NCI-H1105 treated with DMSO at 0.1 percent for 48 hours (cell line): ENCODE measurements at regions not wholly inside any gene's neighbourhood (a gene's known extent, or its start where the extent isn't known, plus 50 kb on each side); places are given as distances from the start of the nearest gene placed in this dataset.
"Not testable (repeated sequence)": the region's sequence is repeated elsewhere in the genome, so short reads cannot be mapped to it uniquely, and the experiment has no call there.

ENCODE experiments used
- DNase-seq: peaks from one replicate; lab custom pipeline; 2025; lab: John Stamatoyannopoulos, UW

DNA sequence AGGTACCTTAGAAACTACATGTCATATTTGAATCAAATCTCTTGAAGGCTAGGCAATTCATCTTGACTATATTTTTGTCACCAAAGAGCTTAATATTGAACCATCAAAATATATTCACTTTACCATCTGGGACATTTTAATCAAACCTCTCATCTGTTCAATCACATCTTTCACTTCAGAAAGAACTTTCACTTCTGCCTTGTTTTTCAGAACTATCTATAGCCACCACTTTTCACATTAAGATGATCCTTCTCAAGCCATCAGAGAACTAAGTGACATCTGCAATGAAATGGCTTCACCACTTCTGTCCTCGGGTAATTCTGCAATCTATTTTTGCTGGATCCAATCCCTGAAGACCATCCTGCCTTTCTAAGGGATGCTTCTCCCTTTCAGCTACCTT, 57.8 kb downstream of the OR2B2 start:
- no peak for DNase-seq

DNA sequence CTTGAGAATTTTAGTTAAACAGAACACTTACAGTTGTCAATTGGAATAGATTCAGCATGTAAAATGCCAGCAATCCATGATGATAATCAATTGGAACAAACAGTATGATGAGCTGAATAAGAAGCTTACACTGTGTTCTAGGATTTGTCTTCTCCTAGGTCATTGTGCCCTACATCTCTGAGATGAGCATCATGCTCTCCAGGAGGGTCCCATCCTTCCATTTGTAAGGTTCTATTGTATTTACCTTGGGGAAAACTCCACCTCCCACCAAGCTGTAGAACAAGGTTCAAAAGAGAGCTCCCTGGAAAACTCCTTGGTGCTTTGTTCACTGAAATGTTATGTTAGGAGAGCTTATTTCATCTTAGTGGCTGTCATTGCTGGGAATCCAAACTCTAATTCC, 60.8 kb downstream of the OR2B2 start:
- no peak for DNase-seq

- DNase-seq = not testable (repeated sequence)
These were observed 63.2 kb downstream of the OR2B2 start for GRCh38 chr6:27849001-27849400.

GRCh38 chr6:27847706-27848105, 64.5 kb downstream of the OR2B2 start:
- no peak for DNase-seq

DNA sequence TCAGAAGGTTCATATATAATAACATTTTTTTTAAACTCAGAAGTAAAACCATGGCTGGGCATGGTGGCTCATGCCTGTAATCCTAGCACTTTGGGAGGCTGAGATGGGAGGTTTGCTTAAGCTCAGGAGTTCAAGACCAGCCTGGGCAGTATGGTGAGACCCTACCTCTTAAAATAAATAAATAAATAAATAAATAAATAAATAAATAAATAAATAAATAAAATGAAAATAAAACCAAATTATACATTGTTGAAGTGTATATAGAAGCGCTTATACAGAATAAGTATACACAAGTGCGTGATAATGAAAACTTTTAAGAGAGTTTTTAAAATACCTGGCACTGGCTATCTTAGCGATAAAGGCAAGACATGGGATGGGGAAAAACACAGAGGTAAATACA, 71.6 kb downstream of the OR2B2 start:
- no peak for DNase-seq

- DNase-seq = peak; percentile 57
These were observed 72.3 kb downstream of the OR2B2 start for GRCh38 chr6:27839626-27840475.

DNA sequence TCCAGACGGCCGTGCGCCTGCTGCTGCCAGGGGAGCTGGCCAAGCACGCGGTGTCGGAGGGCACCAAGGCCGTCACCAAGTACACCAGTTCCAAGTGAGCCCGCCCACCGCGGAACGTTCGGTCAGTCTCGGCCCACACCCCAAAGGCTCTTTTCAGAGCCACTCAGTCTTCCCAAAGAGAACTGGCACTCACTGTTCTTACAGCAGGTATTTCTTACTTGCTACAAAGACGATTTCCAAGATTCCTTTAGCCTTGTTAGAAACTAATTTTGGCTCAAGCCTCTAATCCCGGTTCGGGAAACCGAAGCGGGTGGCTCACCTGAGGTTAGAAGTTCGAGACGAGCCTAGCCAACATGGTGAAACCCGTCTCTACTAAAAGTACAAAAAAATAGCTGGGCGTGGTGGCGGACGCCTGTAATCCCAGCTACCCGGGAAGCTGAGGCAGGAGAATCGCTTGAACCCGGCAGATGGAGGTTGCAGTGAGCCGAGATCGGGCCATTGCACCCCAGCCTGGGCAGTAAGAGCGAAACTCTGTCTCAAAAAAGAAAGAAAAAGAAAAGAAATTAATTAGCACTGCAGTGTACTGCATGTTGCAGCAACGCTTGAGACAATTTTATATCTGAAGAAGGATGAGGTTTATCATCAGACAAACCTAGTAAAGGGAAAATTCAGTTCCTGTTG, 73.1 kb downstream of the OR2B2 start:
- DNase-seq = peak; percentile 31

DNA sequence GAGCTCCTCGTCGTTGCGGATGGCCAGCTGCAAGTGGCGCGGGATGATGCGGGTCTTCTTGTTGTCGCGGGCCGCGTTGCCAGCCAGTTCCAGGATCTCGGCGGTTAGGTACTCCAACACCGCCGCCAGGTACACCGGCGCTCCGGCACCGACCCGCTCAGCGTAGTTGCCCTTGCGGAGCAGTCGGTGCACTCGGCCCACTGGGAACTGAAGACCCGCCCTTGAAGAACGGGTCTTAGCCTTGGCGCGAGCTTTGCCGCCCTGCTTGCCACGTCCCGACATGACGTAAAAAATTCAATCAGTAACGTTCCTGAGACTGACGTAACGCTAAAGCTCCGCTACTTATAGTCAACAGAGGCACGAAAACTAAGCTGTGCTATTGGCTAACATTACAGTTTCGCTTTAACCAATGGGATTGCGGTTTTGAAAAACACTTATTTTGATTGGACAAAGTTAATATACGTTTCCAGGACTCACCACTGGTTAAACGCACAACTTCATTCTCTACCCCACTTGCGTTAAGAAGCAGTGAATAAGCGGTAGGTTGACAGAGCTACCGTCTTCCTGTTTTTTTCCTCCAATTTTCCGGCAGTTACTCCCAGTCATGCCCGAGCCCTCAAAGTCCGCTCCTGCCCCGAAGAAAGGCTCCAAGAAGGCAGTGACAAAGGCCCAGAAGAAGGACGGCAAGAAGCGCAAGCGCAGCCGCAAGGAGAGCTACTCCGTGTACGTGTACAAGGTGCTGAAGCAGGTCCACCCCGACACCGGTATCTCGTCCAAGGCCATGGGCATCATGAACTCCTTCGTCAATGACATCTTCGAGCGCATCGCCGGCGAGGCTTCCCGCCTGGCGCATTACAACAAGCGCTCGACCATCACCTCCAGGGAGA, 73.9 kb downstream of the OR2B2 start:
- peak; percentile 100 for DNase-seq

GRCh38 chr6:27837625-27838057, 74.6 kb downstream of the OR2B2 start:
- no peak for DNase-seq

DNA sequence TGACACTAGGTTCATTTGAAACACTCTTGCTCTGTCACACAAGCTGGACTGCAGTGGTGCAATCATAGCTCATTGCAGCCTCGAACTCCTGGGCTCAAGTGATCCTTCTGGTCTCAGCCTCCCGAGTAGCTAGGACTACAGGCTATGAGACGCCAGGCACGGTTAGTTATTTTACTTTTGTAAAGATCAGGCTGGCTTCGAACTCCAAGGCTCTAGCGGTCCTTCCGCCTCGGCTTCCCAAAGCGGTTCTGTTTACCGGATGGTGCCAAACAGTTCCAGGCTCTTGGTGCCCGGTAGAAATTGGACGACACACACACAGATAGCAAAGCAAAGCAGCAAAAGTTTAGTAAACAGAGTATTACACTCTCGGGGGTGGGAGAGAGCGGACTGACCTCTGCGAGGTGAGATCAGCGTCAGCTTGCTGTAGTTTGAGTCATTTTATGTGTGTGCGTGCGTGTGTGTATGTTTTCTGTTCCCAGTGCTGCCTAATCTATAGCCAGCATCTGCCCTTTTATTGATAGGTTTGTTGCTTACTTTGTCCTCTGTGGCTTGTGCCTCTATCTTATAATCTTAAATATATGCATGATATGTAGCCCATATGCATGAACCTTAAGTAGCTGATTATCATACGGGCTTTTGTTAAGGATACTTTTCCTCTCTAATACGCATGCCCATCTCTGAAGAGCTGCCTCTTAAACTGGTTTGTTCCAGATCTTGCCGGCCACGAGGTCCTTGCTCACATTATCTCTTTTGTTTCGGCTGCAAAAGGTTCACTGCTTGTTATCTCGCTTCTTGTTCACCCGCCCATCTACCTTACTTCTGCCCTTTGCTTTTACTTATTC, 75.2 kb downstream of the OR2B2 start:
- DNase-seq = peak; percentile 94

DNA sequence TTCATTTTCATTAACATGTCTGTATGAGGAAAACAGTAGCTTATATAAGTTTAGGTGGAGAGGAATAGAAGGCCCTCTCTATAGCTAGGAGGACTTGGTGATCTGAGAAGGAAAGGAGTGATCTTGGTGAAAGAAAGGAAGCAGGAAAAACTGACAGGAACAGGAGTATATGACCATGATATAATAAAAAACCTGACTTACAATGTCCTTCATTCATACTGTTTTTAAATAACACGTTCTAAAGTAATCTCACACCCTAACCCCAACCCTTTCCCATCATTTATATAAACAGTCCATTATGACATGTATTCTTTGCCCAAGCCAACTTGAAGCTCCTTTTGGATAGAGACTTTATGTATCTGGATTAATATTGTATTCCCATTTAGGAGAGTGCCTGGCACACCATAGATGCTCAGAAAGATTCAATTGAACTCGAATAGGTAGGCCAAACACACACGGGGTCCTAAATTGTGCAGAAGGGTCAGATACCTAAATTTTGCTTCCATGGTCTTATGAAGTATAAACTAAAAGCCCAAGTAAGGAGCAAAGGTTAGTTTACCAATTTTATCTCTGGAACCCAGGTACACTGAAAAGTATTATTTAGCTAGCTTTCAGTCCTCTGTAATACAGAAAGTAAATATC, 75.9 kb downstream of the OR2B2 start:
- DNase-seq = no peak

- DNase-seq = no peak
These were observed 77.2 kb downstream of the OR2B2 start for GRCh38 chr6:27834879-27835549.

GRCh38 chr6:27834384-27834783, 77.8 kb downstream of the OR2B2 start:
- DNase-seq = no peak

DNA sequence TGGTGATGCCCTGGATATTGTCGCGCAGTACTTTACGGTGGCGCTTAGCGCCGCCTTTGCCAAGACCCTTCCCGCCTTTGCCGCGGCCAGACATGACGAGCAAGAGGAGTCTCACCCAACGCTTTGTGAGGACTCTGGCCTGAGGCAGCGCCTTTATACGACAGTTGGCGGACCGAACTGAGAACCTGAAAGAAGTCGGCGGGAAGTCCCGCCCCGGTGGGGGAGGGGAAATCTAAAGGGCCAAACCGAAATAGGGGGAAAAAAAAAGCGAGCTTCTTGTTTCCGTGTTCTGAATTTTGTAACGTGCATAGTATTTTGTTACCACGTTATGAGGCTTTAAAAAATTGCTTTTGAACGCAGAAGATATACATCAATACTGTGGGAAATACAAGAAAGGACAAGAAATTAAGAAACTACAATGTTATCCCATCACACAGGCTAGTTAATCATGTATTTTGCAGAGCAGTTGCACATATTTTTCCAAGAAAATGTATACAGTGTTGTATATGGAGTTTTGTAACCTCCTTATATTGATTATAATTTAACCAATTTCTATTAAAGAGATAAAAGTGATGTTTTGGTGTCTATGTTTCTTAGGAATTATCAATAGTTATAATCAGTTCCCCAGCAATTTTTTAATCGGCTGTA, 80.6 kb downstream of the OR2B2 start:
- DNase-seq = peak; percentile 74

DNA sequence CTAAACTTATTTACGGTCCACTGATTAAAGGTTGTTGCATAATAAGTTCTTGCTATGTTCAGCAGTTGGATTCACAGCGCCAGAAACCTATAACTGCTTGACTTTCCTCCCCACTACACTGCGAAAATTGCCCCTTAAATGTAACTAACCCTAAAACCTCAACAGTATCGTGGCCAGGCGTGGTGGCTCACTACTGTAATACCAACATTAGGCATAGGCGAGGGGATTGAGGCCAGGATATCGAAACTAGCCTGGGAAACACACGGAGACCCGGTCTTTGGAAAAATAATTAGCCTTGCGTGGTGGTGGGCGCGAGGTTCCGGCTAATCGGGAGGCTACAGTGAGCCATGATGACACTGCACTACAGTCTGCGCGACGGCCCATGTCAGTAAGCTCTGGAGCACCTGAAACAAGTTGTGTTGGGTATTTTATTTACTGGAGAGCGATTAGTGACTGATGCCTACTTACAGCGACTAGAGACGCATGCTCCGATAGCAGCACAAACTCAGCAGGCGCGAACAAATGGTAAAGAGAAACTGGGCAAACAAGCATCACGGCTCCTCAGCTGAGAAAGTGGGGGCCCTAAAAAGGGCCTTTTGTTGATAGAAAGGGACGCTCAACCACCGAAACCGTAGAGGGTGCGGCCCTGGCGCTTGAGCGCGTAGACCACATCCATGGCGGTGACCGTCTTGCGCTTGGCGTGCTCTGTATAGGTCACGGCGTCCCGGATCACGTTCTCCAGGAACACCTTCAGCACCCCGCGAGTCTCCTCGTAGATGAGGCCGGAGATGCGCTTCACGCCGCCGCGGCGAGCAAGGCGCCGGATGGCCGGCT, 81.4 kb downstream of the OR2B2 start:
- DNase-seq = peak; percentile 55

DNA sequence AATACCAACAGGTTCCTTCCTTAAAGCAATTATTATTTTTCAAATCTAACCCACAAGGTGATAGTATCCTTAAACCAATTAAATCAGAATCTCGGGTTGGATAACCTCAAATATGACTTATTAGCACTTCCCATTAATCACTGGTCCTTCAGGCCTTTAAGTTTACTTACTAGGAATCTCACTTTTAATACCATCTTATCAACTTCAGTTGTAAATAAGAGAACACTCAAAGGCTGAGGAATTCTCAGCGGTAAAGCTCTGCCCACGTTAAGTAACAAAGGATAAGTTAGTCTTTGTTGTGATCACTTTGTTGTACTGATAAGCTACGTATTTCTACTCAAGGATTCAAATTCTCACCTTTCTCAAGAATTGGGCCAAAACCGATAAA, 82.0 kb downstream of the OR2B2 start:
- DNase-seq = peak; percentile 30

DNA sequence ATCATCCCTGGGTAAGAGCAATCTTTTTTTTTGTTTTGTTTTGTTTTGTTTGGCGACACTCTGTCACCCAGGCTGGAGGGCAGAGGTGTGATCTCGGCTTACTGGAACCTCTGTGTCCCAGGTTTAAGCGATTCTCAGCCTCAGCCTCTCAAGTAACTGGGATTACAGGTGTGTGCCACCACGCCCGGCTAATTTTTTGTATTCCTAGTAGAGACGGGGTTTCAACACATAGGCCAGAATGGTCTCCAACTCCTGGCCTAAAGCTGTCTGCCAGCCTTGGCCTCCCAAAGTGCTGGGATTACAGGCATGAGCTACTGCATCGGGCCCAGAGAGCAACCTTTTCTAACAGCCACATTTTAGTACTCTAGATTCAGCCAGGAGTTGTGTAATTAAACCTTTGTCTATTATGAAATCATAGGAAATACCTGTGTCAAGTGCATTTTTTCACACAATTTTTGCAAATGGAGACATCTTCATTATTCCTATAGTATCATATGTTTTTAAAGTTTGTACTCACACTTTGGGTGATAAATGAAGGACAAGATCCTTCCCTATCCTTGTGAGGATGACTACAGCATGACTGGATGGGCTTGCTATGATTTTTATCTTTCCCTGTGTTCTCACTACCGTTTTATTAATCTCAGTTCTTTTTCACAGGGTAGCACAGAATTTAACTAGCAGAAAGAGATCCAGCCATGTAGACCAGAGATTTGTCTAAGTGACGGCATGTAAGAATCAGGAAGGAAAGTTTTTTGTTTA, 82.6 kb downstream of the OR2B2 start:
- no peak for DNase-seq

DNA sequence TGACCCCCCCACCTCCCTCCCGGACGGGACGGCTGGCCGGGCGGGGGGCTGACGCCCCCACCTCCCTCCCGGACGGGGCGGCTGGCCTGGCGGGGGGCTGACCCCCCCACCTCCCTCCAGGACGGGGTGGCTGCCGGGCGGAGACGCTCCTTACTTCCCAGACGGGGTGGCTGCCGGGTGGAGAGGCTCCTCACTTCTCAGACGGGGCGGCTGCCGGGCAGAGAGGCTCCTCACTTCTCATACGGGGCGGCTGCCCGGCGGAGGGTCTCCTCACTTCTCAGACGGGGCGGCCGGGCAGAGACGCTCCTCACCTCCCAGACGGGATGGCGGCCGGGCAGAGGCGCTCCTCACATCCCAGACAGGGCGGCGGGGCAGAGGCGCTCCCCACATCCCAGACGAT, 84.7 kb downstream of the OR2B2 start:
- not testable (repeated sequence) for DNase-seq
